ENCODE measurements at regions not wholly inside any gene's neighbourhood (a gene's known extent, or its start where the extent isn't known, plus 50 kb on each side); places are given as distances from the start of the nearest gene placed in this dataset.

- H3K36me3 ChIP-seq (ENCODE audit: control insufficient read depth, low read depth, low read length) = no peaks in the 10 kb centered on the region
- no peaks in the 10 kb centered on the region for H3K9me3 ChIP-seq (ENCODE audit: control insufficient read depth, low read depth, low read length)
- no peak overlapping the region for H3K4me3 ChIP-seq (ENCODE audit: low read length)
- peaks cover 19% of the 10 kb centered on the region for H3K27me3 ChIP-seq (ENCODE audit: control insufficient read depth, insufficient read depth, low read length)
- peaks cover 51% of the 10 kb centered on the region for H3K4me1 ChIP-seq (ENCODE audit: control insufficient read depth, low read depth, low read length)
- H3K27ac ChIP-seq (ENCODE audit: low read length) = no peak overlapping the region
- no peak overlapping the region for H3K9ac ChIP-seq (ENCODE audit: low read length)
These were observed 120.5 kb downstream of the FOXB1 start for GRCh38 chr15:60124460-60125070.

- Histone ChIP-seq H3K4me1 (ENCODE audit: control insufficient read depth, low read depth, low read length) (peaks cover 44% of the 10 kb centered on the region), H3K27ac (ENCODE audit: low read length) (no peak overlapping the region), H3K9ac (ENCODE audit: low read length) (no peak overlapping the region), H3K27me3 (ENCODE audit: control insufficient read depth, insufficient read depth, low read length) (peaks cover 19% of the 10 kb centered on the region), H3K36me3 (ENCODE audit: control insufficient read depth, low read depth, low read length) (no peaks in the 10 kb centered on the region), H3K9me3 (ENCODE audit: control insufficient read depth, low read depth, low read length) (no peaks in the 10 kb centered on the region), H3K4me3 (ENCODE audit: low read length) (no peak overlapping the region)
These were observed 121.2 kb downstream of the FOXB1 start for GRCh38 chr15:60125334-60125733.

- H3K36me3 ChIP-seq (ENCODE audit: control insufficient read depth, low read depth, low read length) = no peaks in the 10 kb centered on the region
- no peak overlapping the region for H3K27ac ChIP-seq (ENCODE audit: low read length)
- no peak overlapping the region for H3K9ac ChIP-seq (ENCODE audit: low read length)
- H3K27me3 ChIP-seq (ENCODE audit: control insufficient read depth, insufficient read depth, low read length) = peaks cover 15% of the 10 kb centered on the region
- no peak overlapping the region for H3K4me3 ChIP-seq (ENCODE audit: low read length)
- H3K4me1 ChIP-seq (ENCODE audit: control insufficient read depth, low read depth, low read length) = peaks cover 36% of the 10 kb centered on the region
- H3K9me3 ChIP-seq (ENCODE audit: control insufficient read depth, low read depth, low read length) = no peaks in the 10 kb centered on the region
These were observed 122.1 kb downstream of the FOXB1 start for GRCh38 chr15:60126200-60126599.

- peaks cover 10% of the 10 kb centered on the region for H3K27me3 ChIP-seq (ENCODE audit: control insufficient read depth, insufficient read depth, low read length)
- no peak overlapping the region for H3K27ac ChIP-seq (ENCODE audit: low read length)
- no peaks in the 10 kb centered on the region for H3K9me3 ChIP-seq (ENCODE audit: control insufficient read depth, low read depth, low read length)
- H3K4me3 ChIP-seq (ENCODE audit: low read length) = no peak overlapping the region
- H3K9ac ChIP-seq (ENCODE audit: low read length) = no peak overlapping the region
- peaks cover 31% of the 10 kb centered on the region for H3K4me1 ChIP-seq (ENCODE audit: control insufficient read depth, low read depth, low read length)
- no peaks in the 10 kb centered on the region for H3K36me3 ChIP-seq (ENCODE audit: control insufficient read depth, low read depth, low read length)
These were observed 122.5 kb downstream of the FOXB1 start for GRCh38 chr15:60126661-60127060.

- peak overlapping the region; percentile 44 for H3K4me3 ChIP-seq (ENCODE audit: low read length)
- peak overlapping the region; percentile 26 for H3K27ac ChIP-seq (ENCODE audit: low read length)
- H3K9ac ChIP-seq (ENCODE audit: low read length) = peak overlapping the region; percentile 21
- peaks cover 24% of the 10 kb centered on the region for H3K4me1 ChIP-seq (ENCODE audit: control insufficient read depth, low read depth, low read length)
- no peaks in the 10 kb centered on the region for H3K9me3 ChIP-seq (ENCODE audit: control insufficient read depth, low read depth, low read length)
- no peaks in the 10 kb centered on the region for H3K36me3 ChIP-seq (ENCODE audit: control insufficient read depth, low read depth, low read length)
- H3K27me3 ChIP-seq (ENCODE audit: control insufficient read depth, insufficient read depth, low read length) = no peaks in the 10 kb centered on the region
These were observed 123.9 kb downstream of the FOXB1 start for GRCh38 chr15:60128000-60128376.

GRCh38 chr15:60128710-60129109, 124.6 kb downstream of the FOXB1 start:
- peak overlapping the region; percentile 6 for H3K27ac ChIP-seq (ENCODE audit: low read length)

GRCh38 chr15:60130398-60130797, 126.3 kb downstream of the FOXB1 start:
- H3K4me1 ChIP-seq (ENCODE audit: control insufficient read depth, low read depth, low read length) = peaks cover 24% of the 10 kb centered on the region
- H3K4me3 ChIP-seq (ENCODE audit: low read length) = no peak overlapping the region
- H3K36me3 ChIP-seq (ENCODE audit: control insufficient read depth, low read depth, low read length) = no peaks in the 10 kb centered on the region
- no peak overlapping the region for H3K9ac ChIP-seq (ENCODE audit: low read length)
- no peak overlapping the region for H3K27ac ChIP-seq (ENCODE audit: low read length)
- no peaks in the 10 kb centered on the region for H3K9me3 ChIP-seq (ENCODE audit: control insufficient read depth, low read depth, low read length)
- H3K27me3 ChIP-seq (ENCODE audit: control insufficient read depth, insufficient read depth, low read length) = no peaks in the 10 kb centered on the region

More at GRCh38 chr15:60128710-60129109, 124.6 kb downstream of the FOXB1 start:
- Histone ChIP-seq H3K36me3 (ENCODE audit: control insufficient read depth, low read depth, low read length) (no peaks in the 10 kb centered on the region), H3K9me3 (ENCODE audit: control insufficient read depth, low read depth, low read length) (no peaks in the 10 kb centered on the region), H3K4me3 (ENCODE audit: low read length) (peak overlapping the region; percentile 44), H3K9ac (ENCODE audit: low read length) (peak overlapping the region; percentile 29), H3K4me1 (ENCODE audit: control insufficient read depth, low read depth, low read length) (peaks cover 24% of the 10 kb centered on the region), H3K27me3 (ENCODE audit: control insufficient read depth, insufficient read depth, low read length) (no peaks in the 10 kb centered on the region)

GRCh38 chr15:60130821-60131220, 126.7 kb downstream of the FOXB1 start:
- Histone ChIP-seq H3K27me3 (ENCODE audit: control insufficient read depth, insufficient read depth, low read length) (no peaks in the 10 kb centered on the region), H3K36me3 (ENCODE audit: control insufficient read depth, low read depth, low read length) (no peaks in the 10 kb centered on the region), H3K9me3 (ENCODE audit: control insufficient read depth, low read depth, low read length) (no peaks in the 10 kb centered on the region), H3K4me1 (ENCODE audit: control insufficient read depth, low read depth, low read length) (peaks cover 24% of the 10 kb centered on the region), H3K4me3 (ENCODE audit: low read length) (no peak overlapping the region), H3K27ac (ENCODE audit: low read length) (no peak overlapping the region), H3K9ac (ENCODE audit: low read length) (no peak overlapping the region)

GRCh38 chr15:60134609-60135008, 130.5 kb downstream of the FOXB1 start:
- no peak overlapping the region for H3K27ac ChIP-seq (ENCODE audit: low read length)
- no peaks in the 10 kb centered on the region for H3K9me3 ChIP-seq (ENCODE audit: control insufficient read depth, low read depth, low read length)
- no peaks in the 10 kb centered on the region for H3K36me3 ChIP-seq (ENCODE audit: control insufficient read depth, low read depth, low read length)
- H3K4me3 ChIP-seq (ENCODE audit: low read length) = no peak overlapping the region
- no peaks in the 10 kb centered on the region for H3K27me3 ChIP-seq (ENCODE audit: control insufficient read depth, insufficient read depth, low read length)
- no peak overlapping the region for H3K9ac ChIP-seq (ENCODE audit: low read length)
- H3K4me1 ChIP-seq (ENCODE audit: control insufficient read depth, low read depth, low read length) = peaks cover 9% of the 10 kb centered on the region

- Histone ChIP-seq H3K9me3 (ENCODE audit: control insufficient read depth, low read depth, low read length) (no peaks in the 10 kb centered on the region), H3K27ac (ENCODE audit: low read length) (no peak overlapping the region), H3K4me1 (ENCODE audit: control insufficient read depth, low read depth, low read length) (peaks cover 9% of the 10 kb centered on the region), H3K36me3 (ENCODE audit: control insufficient read depth, low read depth, low read length) (no peaks in the 10 kb centered on the region), H3K27me3 (ENCODE audit: control insufficient read depth, insufficient read depth, low read length) (no peaks in the 10 kb centered on the region), H3K9ac (ENCODE audit: low read length) (no peak overlapping the region), H3K4me3 (ENCODE audit: low read length) (no peak overlapping the region)
These were observed 131.8 kb downstream of the FOXB1 start for GRCh38 chr15:60135961-60136360.

GRCh38 chr15:60137711-60138396, 133.7 kb downstream of the FOXB1 start:
- Histone ChIP-seq H3K9me3 (ENCODE audit: control insufficient read depth, low read depth, low read length) (no peaks in the 10 kb centered on the region), H3K27me3 (ENCODE audit: control insufficient read depth, insufficient read depth, low read length) (no peaks in the 10 kb centered on the region), H3K4me3 (ENCODE audit: low read length) (no peak overlapping the region), H3K27ac (ENCODE audit: low read length) (no peak overlapping the region), H3K4me1 (ENCODE audit: control insufficient read depth, low read depth, low read length) (peaks cover 9% of the 10 kb centered on the region), H3K9ac (ENCODE audit: low read length) (no peak overlapping the region), H3K36me3 (ENCODE audit: control insufficient read depth, low read depth, low read length) (no peaks in the 10 kb centered on the region)

- Histone ChIP-seq H3K9me3 (ENCODE audit: control insufficient read depth, low read depth, low read length) (no peaks in the 10 kb centered on the region), H3K36me3 (ENCODE audit: control insufficient read depth, low read depth, low read length) (no peaks in the 10 kb centered on the region), H3K4me3 (ENCODE audit: low read length) (no peak overlapping the region), H3K27me3 (ENCODE audit: control insufficient read depth, insufficient read depth, low read length) (no peaks in the 10 kb centered on the region), H3K27ac (ENCODE audit: low read length) (no peak overlapping the region), H3K9ac (ENCODE audit: low read length) (no peak overlapping the region), H3K4me1 (ENCODE audit: control insufficient read depth, low read depth, low read length) (peaks cover 9% of the 10 kb centered on the region)
These were observed 134.4 kb downstream of the FOXB1 start for GRCh38 chr15:60138397-60138968.
